GM19397 (cell line): ENCODE measurements at regions not wholly inside any gene's neighbourhood (a gene's known extent, or its start where the extent isn't known, plus 50 kb on each side); places are given as distances from the start of the nearest gene placed in this dataset.

Experiments
- ATAC-seq: cut with Tn5 transposase; IDR thresholded peaks from one replicate; pipeline ENCODE4 v1.9.1; 2021; ENCODE audit warnings: mild to moderate bottlenecking, moderate library complexity; ENCODE audit not compliant: unreplicated experiment

GRCh38 chr10:78851647-78852046, 217.1 kb upstream of the ZMIZ1 start:
- no peak for ATAC-seq

GRCh38 chr10:78852466-78853240, 216.1 kb upstream of the ZMIZ1 start:
- no peak for ATAC-seq

- no peak for ATAC-seq
Measured at GRCh38 chr10:78853864-78854263, 214.9 kb upstream of the ZMIZ1 start.

- ATAC-seq: no peak
Measured at GRCh38 chr10:78856421-78856820, 212.3 kb upstream of the ZMIZ1 start.

- no peak for ATAC-seq
Measured at GRCh38 chr10:78857193-78857592, 211.6 kb upstream of the ZMIZ1 start.

- ATAC-seq: no peak
Measured at GRCh38 chr10:78859266-78859665, 209.5 kb upstream of the ZMIZ1 start.

- ATAC-seq: no peak
Measured at GRCh38 chr10:78859769-78860168, 209.0 kb upstream of the ZMIZ1 start.

- ATAC-seq: no peak
Measured at GRCh38 chr10:78860260-78860914, 208.4 kb upstream of the ZMIZ1 start.

- no peak for ATAC-seq
Measured at GRCh38 chr10:78861529-78862327, 207.0 kb upstream of the ZMIZ1 start.

- no peak for ATAC-seq
Measured at GRCh38 chr10:78862328-78862640, 206.5 kb upstream of the ZMIZ1 start.

GRCh38 chr10:78863140-78863905, 205.4 kb upstream of the ZMIZ1 start:
- no peak for ATAC-seq

- ATAC-seq: no peak
Measured at GRCh38 chr10:78863906-78864239, 204.9 kb upstream of the ZMIZ1 start.

- ATAC-seq: no peak
Measured at GRCh38 chr10:78864761-78865537, 203.8 kb upstream of the ZMIZ1 start.

GRCh38 chr10:78865538-78865875, 203.3 kb upstream of the ZMIZ1 start:
- no peak for ATAC-seq

GRCh38 chr10:78865931-78866717, 202.6 kb upstream of the ZMIZ1 start:
- no peak for ATAC-seq

GRCh38 chr10:78866731-78867554, 201.8 kb upstream of the ZMIZ1 start:
- ATAC-seq: no peak

- ATAC-seq: no peak
Measured at GRCh38 chr10:78867555-78867939, 201.2 kb upstream of the ZMIZ1 start.

GRCh38 chr10:78868048-78868447, 200.7 kb upstream of the ZMIZ1 start:
- ATAC-seq: no peak

GRCh38 chr10:78868456-78868855, 200.3 kb upstream of the ZMIZ1 start:
- no peak for ATAC-seq
